D721Med (cell line): ENCODE measurements at regions not wholly inside any gene's neighbourhood (a gene's known extent, or its start where the extent isn't known, plus 50 kb on each side); places are given as distances from the start of the nearest gene placed in this dataset.

Source experiments
- DNase-seq: peaks from one replicate; pipeline ENCODE4 v3.0.0; 2011; ENCODE audit warnings: low spot score; ENCODE audit not compliant: insufficient read length
- FAIRE-seq: peaks from 2 replicates; lab custom pipeline; 2011; peaks lifted over from hg19 to GRCh38; lab: Jason Lieb, UNC
- CTCF ChIP-seq: IDR thresholded peaks from 2 replicates; pipeline ENCODE4 v1.5.1; 2012; ENCODE audit warnings: mild to moderate bottlenecking, control low read depth; ENCODE audit not compliant: insufficient read depth; ENCODE audit errors: missing control alignments

- TF ChIP-seq CTCF = no peak
- no peak for FAIRE-seq
- no peak for DNase-seq
Measured at GRCh38 chr1:22352355-22352754, 99.3 kb upstream of the ZBTB40 start.

- TF ChIP-seq CTCF = no peak
- DNase-seq = no peak
- no peak for FAIRE-seq
Measured at GRCh38 chr1:22352896-22353295, 98.8 kb upstream of the ZBTB40 start.

GRCh38 chr1:22359427-22359826 is 92.2 kb upstream of the ZBTB40 start:
- DNase-seq (no peak), FAIRE-seq (no peak)
- no peak for TF ChIP-seq CTCF

GRCh38 chr1:22362626-22363402 is 88.8 kb upstream of the ZBTB40 start:
- no peak for DNase-seq
- no peak for FAIRE-seq
- no peak for TF ChIP-seq CTCF

- FAIRE-seq (no peak), DNase-seq (no peak)
- TF ChIP-seq CTCF = no peak
Measured at GRCh38 chr1:22363403-22364325, 88.0 kb upstream of the ZBTB40 start.

GRCh38 chr1:22364326-22364650 is 87.4 kb upstream of the ZBTB40 start:
- no peak for TF ChIP-seq CTCF
- DNase-seq (no peak), FAIRE-seq (no peak)
